A673 (cell line): ENCODE measurements at regions not wholly inside any gene's neighbourhood (a gene's known extent, or its start where the extent isn't known, plus 50 kb on each side); places are given as distances from the start of the nearest gene placed in this dataset.

Experiments used
- BruUV-seq: library from RNA; stranded (reverse); fragments of 400-500 nt; replicated peaks from 2 replicates; lab custom pipeline; 2021; lab: Mats Ljungman, UMichigan
- CTCF ChIA-PET: fragments of 300-600 bp; sonication (Branson Sonifier 250); formaldehyde crosslinking; loops from one replicate; lab custom pipeline; 2022; ENCODE audit warnings: antibody characterized with exemption; lab: Charles Lee
- POLR2A ChIA-PET: fragments of 300-600 bp; sonication (Branson Sonifier 250); formaldehyde crosslinking; loops from one replicate; lab custom pipeline; 2022; ENCODE audit warnings: antibody characterized with exemption; ENCODE audit not compliant: low non-redundant PET; lab: Charles Lee
- DNase-seq: peaks from one replicate; pipeline ENCODE4 v3.0.0-alpha.2; 2015; ENCODE audit warnings: low spot score
- H3K27ac ChIP-seq: fragments of 200-600 bp; sonication (generic); 2 replicates; pipeline ENCODE4 v1.5.1; 2016; ENCODE audit warnings: mixed run types, low read depth, mild to moderate bottlenecking, mixed read lengths, antibody characterized with exemption, low read length; ENCODE audit not compliant: poor library complexity, severe bottlenecking
- H3K27me3 ChIP-seq: fragments of 200-600 bp; sonication (generic); replicated peaks from 2 replicates; pipeline ENCODE4 v1.6.1; 2017; ENCODE audit warnings: mixed run types, low read depth, mild to moderate bottlenecking, mixed read lengths, antibody characterized with exemption, low read length; ENCODE audit not compliant: insufficient read depth, poor library complexity
- H3K36me3 ChIP-seq: fragments of 200-600 bp; sonication (generic); 2 replicates; pipeline ENCODE4 v1.6.1; 2016; ENCODE audit warnings: mixed run types, mild to moderate bottlenecking, mixed read lengths, antibody characterized with exemption, low read length; ENCODE audit not compliant: insufficient read depth, poor library complexity, severe bottlenecking
- H3K4me1 ChIP-seq: fragments of 200-600 bp; sonication (generic); 2 replicates; pipeline ENCODE4 v1.6.1; 2017; ENCODE audit warnings: mixed run types, mild to moderate bottlenecking, mixed read lengths, antibody characterized with exemption, low read length; ENCODE audit not compliant: insufficient read depth, poor library complexity, severe bottlenecking
- H3K4me3 ChIP-seq: fragments of 200-600 bp; sonication (generic); 2 replicates; pipeline ENCODE4 v1.5.1; 2016; ENCODE audit warnings: low read depth, mixed run types, mild to moderate bottlenecking, mixed read lengths, low read length; ENCODE audit not compliant: poor library complexity, severe bottlenecking
- H3K9me3 ChIP-seq: fragments of 200-600 bp; sonication (generic); 2 replicates; pipeline ENCODE4 v1.6.1; 2016; ENCODE audit warnings: mixed run types, low read depth, mild to moderate bottlenecking, mixed read lengths, antibody characterized with exemption, low read length; ENCODE audit not compliant: poor library complexity, severe bottlenecking
- CTCF ChIP-seq: fragments of 300-800, 200-600 bp; sonication (generic); conservative IDR thresholded peaks from 2 replicates; pipeline ENCODE4 v1.5.1; 2017; ENCODE audit warnings: low read depth, mild to moderate bottlenecking, antibody characterized with exemption, low read length, moderate library complexity, mixed read lengths
- EZH2 ChIP-seq: fragments of 200-600 bp; sonication (generic); IDR thresholded peaks from 2 replicates; pipeline ENCODE4 v1.6.1; 2017; ENCODE audit warnings: borderline replicate concordance, low read depth, mild to moderate bottlenecking, mixed read lengths, antibody characterized with exemption, low read length; ENCODE audit not compliant: poor library complexity, severe bottlenecking
- intact Hi-C: fragments of 100-400 bp; cut with micrococcal nuclease; formaldehyde crosslinking; loops from one replicate; pipeline ENCODE4 v1.10.0; 2022; ENCODE audit not compliant: unreplicated experiment

- peaks cover 8% of the 10 kb centered on the region for H3K9me3 ChIP-seq
- no peaks in the 10 kb centered on the region for H3K4me1 ChIP-seq
- H3K36me3 ChIP-seq = no peaks in the 10 kb centered on the region
- H3K27me3 ChIP-seq = no peaks in the 10 kb centered on the region
- no peak overlapping the region for H3K4me3 ChIP-seq
- H3K27ac ChIP-seq = no peak overlapping the region
- ChIA-PET CTCF (no interaction called here), POLR2A (interaction anchor here (0.6 kb wide), 1 partner anchor 16 kb away, joined by 12 read pairs; no protein-coding TSS in a partner anchor)
- intact Hi-C loops = no loop called here
- DNase-seq = no peak
- BruUV-seq = no TSS peak
- TF ChIP-seq CTCF (no peak), EZH2 (no peak)
Measured at GRCh38 chr15:31193291-31193690, 91.8 kb upstream of the TRPM1 start.

- H3K36me3 ChIP-seq = no peaks in the 10 kb centered on the region
- no peaks in the 10 kb centered on the region for H3K27me3 ChIP-seq
- POLR2A ChIA-PET = no interaction called here
- H3K27ac ChIP-seq = no peak overlapping the region
- no TSS peak for BruUV-seq
- no peak overlapping the region for H3K4me3 ChIP-seq
- intact Hi-C loops = no loop called here
- H3K4me1 ChIP-seq = no peaks in the 10 kb centered on the region
- no peaks in the 10 kb centered on the region for H3K9me3 ChIP-seq
- no peak for TF ChIP-seq EZH2
- TF ChIP-seq CTCF = no peak
- CTCF ChIA-PET = no interaction called here
- no peak for DNase-seq
Measured at GRCh38 chr15:31195871-31196270, 94.3 kb upstream of the TRPM1 start.

- TF ChIP-seq EZH2 (no peak), CTCF (peak; percentile 80)
- intact Hi-C loops = no loop called here
- POLR2A ChIA-PET = no interaction called here
- no peaks in the 10 kb centered on the region for H3K27me3 ChIP-seq
- H3K4me3 ChIP-seq = no peak overlapping the region
- CTCF ChIA-PET = interaction anchor here (0.5 kb wide), 1 partner anchor 66 kb away, joined by 4 read pairs; no protein-coding TSS in a partner anchor
- peak; percentile 50 for DNase-seq
- no TSS peak for BruUV-seq
- H3K4me1 ChIP-seq = no peaks in the 10 kb centered on the region
- H3K9me3 ChIP-seq = no peaks in the 10 kb centered on the region
- no peaks in the 10 kb centered on the region for H3K36me3 ChIP-seq
- no peak overlapping the region for H3K27ac ChIP-seq
Measured at GRCh38 chr15:31197497-31198414, 96.2 kb upstream of the TRPM1 start.
